Ishikawa (cell line): ENCODE measurements at regions not wholly inside any gene's neighbourhood (a gene's known extent, or its start where the extent isn't known, plus 50 kb on each side); places are given as distances from the start of the nearest gene placed in this dataset.

Experiments used
- CEBPB ChIP-seq: IDR thresholded peaks from 2 replicates; pipeline ENCODE4 v1.6.1; 2012
- CREB1 ChIP-seq: IDR thresholded peaks from 2 replicates; pipeline ENCODE4 v1.6.1; 2012; ENCODE audit warnings: low read depth
- EGR1 ChIP-seq: IDR thresholded peaks from 2 replicates; pipeline ENCODE4 v1.6.1; 2012
- EP300 ChIP-seq: IDR thresholded peaks from 2 replicates; pipeline ENCODE4 v1.6.1; 2012; ENCODE audit warnings: borderline replicate concordance
- FOXM1 ChIP-seq: IDR thresholded peaks from 2 replicates; pipeline ENCODE4 v1.6.1; 2012; ENCODE audit warnings: low read depth, borderline replicate concordance
- NFIC ChIP-seq: IDR thresholded peaks from 2 replicates; pipeline ENCODE4 v1.6.1; 2012
- RAD21 ChIP-seq: IDR thresholded peaks from 2 replicates; pipeline ENCODE4 v1.6.1; 2012; ENCODE audit warnings: low read depth
- TAF1 ChIP-seq: IDR thresholded peaks from 2 replicates; pipeline ENCODE4 v1.6.1; 2012; ENCODE audit warnings: low read depth, mild to moderate bottlenecking
- TCF12 ChIP-seq: IDR thresholded peaks from 2 replicates; pipeline ENCODE4 v1.6.1; 2012; ENCODE audit warnings: low read depth
- TEAD4 ChIP-seq: IDR thresholded peaks from 2 replicates; pipeline ENCODE4 v1.6.1; 2012
- USF1 ChIP-seq: IDR thresholded peaks from 2 replicates; pipeline ENCODE4 v1.6.1; 2012
- YY1 ChIP-seq: IDR thresholded peaks from 2 replicates; pipeline ENCODE4 v1.6.1; 2012; ENCODE audit warnings: low read depth
- ZBTB7A ChIP-seq: IDR thresholded peaks from 2 replicates; pipeline ENCODE4 v1.6.1; 2012; ENCODE audit warnings: low read depth
- TF ChIP-seq, protein P1 (sequence below): IDR thresholded peaks from 2 replicates; pipeline ENCODE4 v1.6.1; 2012
- TF ChIP-seq, protein P2 (sequence below): IDR thresholded peaks from 2 replicates; pipeline ENCODE4 v1.6.1; 2012; ENCODE audit warnings: low read depth, mild to moderate bottlenecking

GRCh38 chr3:68436619-68437401, 495.5 kb downstream of the TAFA4 start:
- TF ChIP-seq ZBTB7A: no peak
- no peak for TF ChIP-seq FOXM1
- no peak for TF ChIP-seq RAD21
- TF ChIP-seq, protein P1, sequence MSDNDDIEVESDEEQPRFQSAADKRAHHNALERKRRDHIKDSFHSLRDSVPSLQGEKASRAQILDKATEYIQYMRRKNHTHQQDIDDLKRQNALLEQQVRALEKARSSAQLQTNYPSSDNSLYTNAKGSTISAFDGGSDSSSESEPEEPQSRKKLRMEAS: no peak
- no peak for TF ChIP-seq TAF1
- TF ChIP-seq USF1: no peak
- no peak for TF ChIP-seq EGR1
- no peak for TF ChIP-seq NFIC
- no peak for TF ChIP-seq TCF12
- TF ChIP-seq EP300: no peak
- TF ChIP-seq YY1: no peak
- TF ChIP-seq, protein P2, sequence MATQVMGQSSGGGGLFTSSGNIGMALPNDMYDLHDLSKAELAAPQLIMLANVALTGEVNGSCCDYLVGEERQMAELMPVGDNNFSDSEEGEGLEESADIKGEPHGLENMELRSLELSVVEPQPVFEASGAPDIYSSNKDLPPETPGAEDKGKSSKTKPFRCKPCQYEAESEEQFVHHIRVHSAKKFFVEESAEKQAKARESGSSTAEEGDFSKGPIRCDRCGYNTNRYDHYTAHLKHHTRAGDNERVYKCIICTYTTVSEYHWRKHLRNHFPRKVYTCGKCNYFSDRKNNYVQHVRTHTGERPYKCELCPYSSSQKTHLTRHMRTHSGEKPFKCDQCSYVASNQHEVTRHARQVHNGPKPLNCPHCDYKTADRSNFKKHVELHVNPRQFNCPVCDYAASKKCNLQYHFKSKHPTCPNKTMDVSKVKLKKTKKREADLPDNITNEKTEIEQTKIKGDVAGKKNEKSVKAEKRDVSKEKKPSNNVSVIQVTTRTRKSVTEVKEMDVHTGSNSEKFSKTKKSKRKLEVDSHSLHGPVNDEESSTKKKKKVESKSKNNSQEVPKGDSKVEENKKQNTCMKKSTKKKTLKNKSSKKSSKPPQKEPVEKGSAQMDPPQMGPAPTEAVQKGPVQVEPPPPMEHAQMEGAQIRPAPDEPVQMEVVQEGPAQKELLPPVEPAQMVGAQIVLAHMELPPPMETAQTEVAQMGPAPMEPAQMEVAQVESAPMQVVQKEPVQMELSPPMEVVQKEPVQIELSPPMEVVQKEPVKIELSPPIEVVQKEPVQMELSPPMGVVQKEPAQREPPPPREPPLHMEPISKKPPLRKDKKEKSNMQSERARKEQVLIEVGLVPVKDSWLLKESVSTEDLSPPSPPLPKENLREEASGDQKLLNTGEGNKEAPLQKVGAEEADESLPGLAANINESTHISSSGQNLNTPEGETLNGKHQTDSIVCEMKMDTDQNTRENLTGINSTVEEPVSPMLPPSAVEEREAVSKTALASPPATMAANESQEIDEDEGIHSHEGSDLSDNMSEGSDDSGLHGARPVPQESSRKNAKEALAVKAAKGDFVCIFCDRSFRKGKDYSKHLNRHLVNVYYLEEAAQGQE: no peak
- no peak for TF ChIP-seq TEAD4
- no peak for TF ChIP-seq CREB1
- no peak for TF ChIP-seq CEBPB

DNA sequence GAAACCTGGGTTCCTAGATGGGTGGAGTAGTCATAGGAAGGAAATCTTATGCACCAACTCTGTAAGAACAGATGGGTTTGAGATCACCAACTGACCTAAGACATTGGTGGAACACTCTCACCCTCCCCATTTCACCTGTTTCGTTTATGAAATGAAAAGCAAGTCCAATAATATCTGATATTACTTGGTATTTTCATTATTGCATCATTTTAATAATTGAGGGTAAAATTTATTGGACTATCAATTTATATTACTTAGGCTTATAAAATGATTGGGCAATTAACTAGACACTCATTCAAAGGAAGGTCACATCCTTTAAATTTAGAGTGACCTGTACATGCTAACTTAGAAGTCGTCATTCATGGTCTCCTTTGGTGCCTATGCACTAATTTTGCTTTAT, 503.9 kb downstream of the TAFA4 start:
- TF ChIP-seq TEAD4 (no peak), YY1 (no peak)

- TF ChIP-seq, protein P2: no peak
- TF ChIP-seq RAD21 (no peak), NFIC (no peak), USF1 (no peak), EP300 (no peak), FOXM1 (no peak), EGR1 (no peak), CREB1 (no peak), TCF12 (no peak), TEAD4 (no peak), TAF1 (no peak), YY1 (no peak), ZBTB7A (no peak), CEBPB (no peak)
- TF ChIP-seq, protein P1: no peak
These were observed 507.4 kb downstream of the TAFA4 start for GRCh38 chr3:68424796-68425460.

- TF ChIP-seq, protein P2: no peak
- no peak for TF ChIP-seq CEBPB
- TF ChIP-seq EGR1: no peak
- no peak for TF ChIP-seq RAD21
- TF ChIP-seq TEAD4: no peak
- no peak for TF ChIP-seq TCF12
- TF ChIP-seq YY1: no peak
- no peak for TF ChIP-seq CREB1
- TF ChIP-seq USF1: no peak
These were observed 523.7 kb downstream of the TAFA4 start for GRCh38 chr3:68408626-68409025.
